ENCODE measurements at regions not wholly inside any gene's neighbourhood (a gene's known extent, or its start where the extent isn't known, plus 50 kb on each side); places are given as distances from the start of the nearest gene placed in this dataset.

DNA sequence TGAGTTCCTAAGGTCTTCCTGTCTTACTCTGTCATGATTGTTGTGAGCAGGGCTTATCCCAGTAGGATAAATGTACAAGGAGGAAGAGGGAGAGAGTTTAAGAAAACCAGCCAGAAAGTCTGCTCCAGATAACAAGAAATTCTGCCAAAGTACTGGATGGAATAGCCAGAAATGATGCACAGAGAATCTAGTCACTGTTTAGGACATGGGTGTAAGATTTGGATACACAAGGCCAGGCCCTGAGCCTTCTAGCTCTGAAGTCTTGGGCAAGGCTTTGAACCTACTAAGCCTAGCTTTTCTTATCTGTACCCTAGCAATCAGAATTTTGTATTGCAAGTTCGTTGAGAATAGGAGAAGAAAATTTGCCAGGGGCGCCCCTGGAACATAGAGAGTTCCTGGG lies 180.4 kb upstream of the ROPN1 start:
- TF ChIP-seq, protein P1, sequence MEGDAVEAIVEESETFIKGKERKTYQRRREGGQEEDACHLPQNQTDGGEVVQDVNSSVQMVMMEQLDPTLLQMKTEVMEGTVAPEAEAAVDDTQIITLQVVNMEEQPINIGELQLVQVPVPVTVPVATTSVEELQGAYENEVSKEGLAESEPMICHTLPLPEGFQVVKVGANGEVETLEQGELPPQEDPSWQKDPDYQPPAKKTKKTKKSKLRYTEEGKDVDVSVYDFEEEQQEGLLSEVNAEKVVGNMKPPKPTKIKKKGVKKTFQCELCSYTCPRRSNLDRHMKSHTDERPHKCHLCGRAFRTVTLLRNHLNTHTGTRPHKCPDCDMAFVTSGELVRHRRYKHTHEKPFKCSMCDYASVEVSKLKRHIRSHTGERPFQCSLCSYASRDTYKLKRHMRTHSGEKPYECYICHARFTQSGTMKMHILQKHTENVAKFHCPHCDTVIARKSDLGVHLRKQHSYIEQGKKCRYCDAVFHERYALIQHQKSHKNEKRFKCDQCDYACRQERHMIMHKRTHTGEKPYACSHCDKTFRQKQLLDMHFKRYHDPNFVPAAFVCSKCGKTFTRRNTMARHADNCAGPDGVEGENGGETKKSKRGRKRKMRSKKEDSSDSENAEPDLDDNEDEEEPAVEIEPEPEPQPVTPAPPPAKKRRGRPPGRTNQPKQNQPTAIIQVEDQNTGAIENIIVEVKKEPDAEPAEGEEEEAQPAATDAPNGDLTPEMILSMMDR (conservative IDR thresholded peaks at IDR 0.05; ENCODE audit: low read length): no peak
- TF ChIP-seq EZH2phosphoT487 (IDR thresholded peaks at IDR 0.05; ENCODE audit: borderline replicate concordance, low read depth, low read length): no peak

Measured in OCI-LY7 (cell line).